H9 (cell line): ENCODE measurements at regions not wholly inside any gene's neighbourhood (a gene's known extent, or its start where the extent isn't known, plus 50 kb on each side); places are given as distances from the start of the nearest gene placed in this dataset.

Source experiments
- DNase-seq: peaks from one replicate; pipeline ENCODE4 v3.0.0-alpha.2; 2017
- H2AFZ ChIP-seq: one replicate; pipeline ENCODE4 v1.6.1; 2013; ENCODE audit warnings: mild to moderate bottlenecking, low read length, control low read depth, moderate library complexity
- H2AK5ac ChIP-seq: 2 replicates; pipeline ENCODE4 v1.6.1; 2013; ENCODE audit warnings: low read length, control low read depth, mixed read lengths; ENCODE audit not compliant: insufficient read length
- H2BK120ac ChIP-seq: one replicate; pipeline ENCODE4 v1.6.1; 2013; ENCODE audit warnings: low read depth, mild to moderate bottlenecking, low read length, control low read depth, inconsistent platforms; ENCODE audit not compliant: poor library complexity, severe bottlenecking
- H2BK12ac ChIP-seq: 2 replicates; pipeline ENCODE4 v1.6.1; 2013; ENCODE audit warnings: low read length, control low read depth, mixed read lengths, low read depth; ENCODE audit not compliant: insufficient read length
- H2BK15ac ChIP-seq: 2 replicates; pipeline ENCODE4 v1.6.1; 2013; ENCODE audit warnings: low read depth, low read length, control low read depth
- H2BK20ac ChIP-seq: one replicate; pipeline ENCODE4 v1.6.1; 2013; ENCODE audit warnings: low read depth, mild to moderate bottlenecking, low read length, control low read depth, inconsistent platforms; ENCODE audit not compliant: poor library complexity, severe bottlenecking
- H2BK5ac ChIP-seq: 2 replicates; pipeline ENCODE4 v1.6.1; 2013; ENCODE audit warnings: low read length, control low read depth, mixed read lengths; ENCODE audit not compliant: insufficient read length
- H3K14ac ChIP-seq: 2 replicates; pipeline ENCODE4 v1.6.1; 2013; ENCODE audit warnings: low read length, control low read depth; ENCODE audit not compliant: insufficient read depth
- H3K18ac ChIP-seq: 2 replicates; pipeline ENCODE4 v1.6.1; 2013; ENCODE audit warnings: low read depth, mild to moderate bottlenecking, mixed read lengths, low read length, control low read depth; ENCODE audit not compliant: insufficient read length
- H3K23ac ChIP-seq: 2 replicates; pipeline ENCODE4 v1.6.1; 2013; ENCODE audit warnings: low read length, control low read depth, mixed read lengths, low read depth; ENCODE audit not compliant: insufficient read length
- H3K23me2 ChIP-seq: 2 replicates; pipeline ENCODE4 v1.6.1; 2013; ENCODE audit warnings: low read depth, mild to moderate bottlenecking, mixed read lengths, low read length, control low read depth; ENCODE audit not compliant: insufficient read length, poor library complexity, severe bottlenecking
- H3K27ac ChIP-seq: 2 replicates; pipeline ENCODE4 v1.5.1; 2013; ENCODE audit warnings: low read length, control low read depth, mixed read lengths, low read depth; ENCODE audit not compliant: insufficient read length
- H3K27me3 ChIP-seq: 2 replicates; pipeline ENCODE4 v1.6.1; 2013; ENCODE audit warnings: low read length, control low read depth, inconsistent platforms; ENCODE audit not compliant: insufficient read depth
- H3K4ac ChIP-seq: 2 replicates; pipeline ENCODE4 v1.6.1; 2013; ENCODE audit warnings: low read depth, mild to moderate bottlenecking, control low read depth, inconsistent platforms, low read length, moderate library complexity
- H3K4me1 ChIP-seq: 2 replicates; pipeline ENCODE4 v1.6.1; 2013; ENCODE audit warnings: low read length, control low read depth, inconsistent platforms; ENCODE audit not compliant: insufficient read depth
- H3K4me2 ChIP-seq: 2 replicates; pipeline ENCODE4 v1.6.1; 2013; ENCODE audit warnings: low read length, control low read depth, mixed read lengths; ENCODE audit not compliant: insufficient read length, insufficient read depth
- H3K56ac ChIP-seq: 2 replicates; pipeline ENCODE4 v1.6.1; 2013; ENCODE audit warnings: low read depth, mild to moderate bottlenecking, mixed read lengths, low read length, control low read depth; ENCODE audit not compliant: insufficient read length
- H3K79me1 ChIP-seq: 2 replicates; pipeline ENCODE4 v1.6.1; 2013; ENCODE audit warnings: low read depth, mild to moderate bottlenecking, moderate library complexity, low read length, control low read depth, inconsistent platforms; ENCODE audit not compliant: insufficient read depth, poor library complexity, severe bottlenecking
- H3K79me2 ChIP-seq: 2 replicates; pipeline ENCODE4 v1.6.1; 2013; ENCODE audit warnings: low read length, control low read depth, inconsistent platforms; ENCODE audit not compliant: insufficient read depth
- H3K9ac ChIP-seq: 2 replicates; pipeline ENCODE4 v1.6.1; 2013; ENCODE audit warnings: low read length, control low read depth, mixed read lengths; ENCODE audit not compliant: insufficient read length; ENCODE audit errors: extremely low read depth
- H3K9me3 ChIP-seq: one replicate; pipeline ENCODE4 v1.6.1; 2013; ENCODE audit warnings: low read depth, low read length, inconsistent platforms; ENCODE audit not compliant: control insufficient read depth
- H3T11ph ChIP-seq: one replicate; pipeline ENCODE4 v1.6.1; 2013; ENCODE audit warnings: mild to moderate bottlenecking, low read length, control low read depth, inconsistent platforms
- H4K20me1 ChIP-seq: one replicate; pipeline ENCODE4 v1.6.1; 2013; ENCODE audit not compliant: control insufficient read depth, insufficient read length, insufficient read depth
- H4K5ac ChIP-seq: 2 replicates; pipeline ENCODE4 v1.6.1; 2013; ENCODE audit warnings: low read depth, mild to moderate bottlenecking, mixed read lengths, low read length, control low read depth; ENCODE audit not compliant: insufficient read length
- H4K8ac ChIP-seq: replicated peaks from 2 replicates; pipeline ENCODE4 v1.6.1; 2013; ENCODE audit warnings: low read length, control low read depth, mixed read lengths, low read depth; ENCODE audit not compliant: insufficient read length
- H4K91ac ChIP-seq: 2 replicates; pipeline ENCODE4 v1.6.1; 2013; ENCODE audit warnings: low read depth, mild to moderate bottlenecking, moderate library complexity, mixed read lengths, low read length, control low read depth; ENCODE audit not compliant: insufficient read length
- H3K27ac Mint-ChIP-seq, 3 experiments: 2 replicates in 2 of 3; 3 replicates in 1 of 3; pipeline ENCODE4 v1.8.0; 2020 to 2021; ENCODE audit warnings: mixed read lengths in 3 of 3, mild to moderate bottlenecking in 1 of 3, moderate library complexity in 1 of 3
- H3K27me3 Mint-ChIP-seq: 2 replicates; pipeline ENCODE4 v1.8.0; 2021; ENCODE audit warnings: low read depth, mild to moderate bottlenecking, moderate library complexity, mixed read lengths
- H3K36me3 Mint-ChIP-seq, 3 experiments: 2 replicates in 2 of 3; 3 replicates in 1 of 3; pipeline ENCODE4 v1.8.0; 2020 to 2021; ENCODE audit warnings: low read depth in 3 of 3, mixed read lengths in 3 of 3; ENCODE audit not compliant: insufficient read depth in 1 of 3
- H3K4me1 Mint-ChIP-seq, 2 experiments: 2 replicates each; pipeline ENCODE4 v1.8.0; 2020; ENCODE audit warnings: mixed read lengths in 2 of 2
- H3K4me3 Mint-ChIP-seq, 2 experiments: 2 replicates in 1 of 2; 3 replicates in 1 of 2; pipeline ENCODE4 v1.8.0; 2020 to 2021; ENCODE audit warnings: mild to moderate bottlenecking in 2 of 2, mixed read lengths in 2 of 2, moderate library complexity in 1 of 2
- H3K9me3 Mint-ChIP-seq, 2 experiments: 2 replicates in 1 of 2; 3 replicates in 1 of 2; pipeline ENCODE4 v1.8.0; 2020; ENCODE audit warnings: mild to moderate bottlenecking in 2 of 2, mixed read lengths in 2 of 2, moderate library complexity in 1 of 2
- CTCF ChIP-seq: fragments of 200-600 bp; sonication (generic); conservative IDR thresholded peaks from 3 replicates; pipeline ENCODE4 v1.8.0; 2021; ENCODE audit warnings: antibody characterized with exemption, mild to moderate bottlenecking
- WGBS: extraction: QIAGEN DNeasy Blood & Tissue Kit; methylation state at CpG from one replicate; pipeline ENCODE4 v1.1.7; 2013; ENCODE audit warnings: missing lambda C conversion rate, low lambda C conversion rate, mixed read lengths; ENCODE audit not compliant: insufficient read length; ENCODE audit errors: extremely low coverage; 5-methylcytosine and 5-hydroxymethylcytosine counted together

DNA sequence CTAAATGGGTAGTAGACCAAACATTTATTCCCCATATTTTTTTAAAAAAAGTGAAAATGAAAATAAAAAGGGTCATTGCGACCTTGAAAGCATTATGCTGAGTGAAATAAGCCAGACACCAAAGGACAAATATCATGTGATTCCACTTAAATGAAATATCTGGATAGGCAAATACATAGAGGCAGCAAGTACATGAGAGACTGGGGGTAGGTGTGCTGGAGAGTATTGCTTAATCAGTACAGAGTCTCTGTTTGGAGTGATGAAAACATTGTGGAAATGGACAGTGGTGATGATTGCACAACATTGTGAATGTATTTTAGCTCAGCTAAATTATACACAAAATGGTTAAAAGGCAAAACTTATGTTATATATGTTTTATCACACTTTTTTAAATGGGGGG is 169.4 kb downstream of the AKR1D1 start:
- Histone ChIP-seq H3K14ac (no peak overlapping the region), H3K9ac (no peak overlapping the region), H2AFZ (no peak overlapping the region), H3K9me3 (no peaks in the 10 kb centered on the region), H3K27ac (no peak overlapping the region), H2AK5ac (peak overlapping the region; percentile 78), H2BK120ac (no peak overlapping the region), H2BK15ac (no peak overlapping the region), H4K5ac (no peak overlapping the region), H2BK12ac (no peak overlapping the region), H3K4me1 (peaks cover 3% of the 10 kb centered on the region; the same call in 1 of the 2 replicates), H4K91ac (no peak overlapping the region), H3K27me3 (no peaks in the 10 kb centered on the region), H4K20me1 (no peaks in the 10 kb centered on the region), H3K18ac (no peak overlapping the region), H4K8ac (no peak overlapping the region), H3K23ac (no peak overlapping the region), H2BK5ac (no peak overlapping the region), H3K23me2 (no peaks in the 10 kb centered on the region), H3K79me2 (no peaks in the 10 kb centered on the region), H3K56ac (no peak overlapping the region), H3T11ph (no peak overlapping the region), H3K79me1 (no peaks in the 10 kb centered on the region), H3K4ac (no peak overlapping the region), H3K4me2 (no peak overlapping the region), H2BK20ac (no peak overlapping the region)
- Mint-ChIP-seq H3K27me3 (no peaks in the 10 kb centered on the region), H3K36me3 (peaks cover 0 to 15% (median 12%) of the 10 kb centered on the region in 3 experiments; a peak in 5 of 7 replicates), H3K9me3 (peaks cover 2 to 12% of the 10 kb centered on the region in 2 experiments), H3K27ac (peak overlapping the region; percentile 87 to 91 (median 88)), H3K4me3 (no peak overlapping the region), H3K4me1 (peaks cover 52 to 56% of the 10 kb centered on the region in 2 experiments)
- DNase-seq = no peak
- no CpG with 5 or more reads among the region's 1 CpG for WGBS
- no peak for TF ChIP-seq CTCF
